ENCODE measurements at regions not wholly inside any gene's neighbourhood (a gene's known extent, or its start where the extent isn't known, plus 50 kb on each side); places are given as distances from the start of the nearest gene placed in this dataset.
A peak's percentile ranks its signal among the peaks of the same experiment; 100 is the strongest.

- no peak overlapping the region for H3K4me3 ChIP-seq (ENCODE audit: control insufficient read depth, low read depth, low read length)
- TF ChIP-seq, protein P1, sequence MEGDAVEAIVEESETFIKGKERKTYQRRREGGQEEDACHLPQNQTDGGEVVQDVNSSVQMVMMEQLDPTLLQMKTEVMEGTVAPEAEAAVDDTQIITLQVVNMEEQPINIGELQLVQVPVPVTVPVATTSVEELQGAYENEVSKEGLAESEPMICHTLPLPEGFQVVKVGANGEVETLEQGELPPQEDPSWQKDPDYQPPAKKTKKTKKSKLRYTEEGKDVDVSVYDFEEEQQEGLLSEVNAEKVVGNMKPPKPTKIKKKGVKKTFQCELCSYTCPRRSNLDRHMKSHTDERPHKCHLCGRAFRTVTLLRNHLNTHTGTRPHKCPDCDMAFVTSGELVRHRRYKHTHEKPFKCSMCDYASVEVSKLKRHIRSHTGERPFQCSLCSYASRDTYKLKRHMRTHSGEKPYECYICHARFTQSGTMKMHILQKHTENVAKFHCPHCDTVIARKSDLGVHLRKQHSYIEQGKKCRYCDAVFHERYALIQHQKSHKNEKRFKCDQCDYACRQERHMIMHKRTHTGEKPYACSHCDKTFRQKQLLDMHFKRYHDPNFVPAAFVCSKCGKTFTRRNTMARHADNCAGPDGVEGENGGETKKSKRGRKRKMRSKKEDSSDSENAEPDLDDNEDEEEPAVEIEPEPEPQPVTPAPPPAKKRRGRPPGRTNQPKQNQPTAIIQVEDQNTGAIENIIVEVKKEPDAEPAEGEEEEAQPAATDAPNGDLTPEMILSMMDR (conservative IDR thresholded peaks at IDR 0.05; ENCODE audit: control insufficient read depth, insufficient read depth, low read depth, low read length), result no peak
- peak; percentile 78 for DNase-seq (ENCODE audit: low read depth)
These were observed 51.7 kb upstream of the RTL1 start for GRCh38 chr14:100955201-100955600.

DNA sequence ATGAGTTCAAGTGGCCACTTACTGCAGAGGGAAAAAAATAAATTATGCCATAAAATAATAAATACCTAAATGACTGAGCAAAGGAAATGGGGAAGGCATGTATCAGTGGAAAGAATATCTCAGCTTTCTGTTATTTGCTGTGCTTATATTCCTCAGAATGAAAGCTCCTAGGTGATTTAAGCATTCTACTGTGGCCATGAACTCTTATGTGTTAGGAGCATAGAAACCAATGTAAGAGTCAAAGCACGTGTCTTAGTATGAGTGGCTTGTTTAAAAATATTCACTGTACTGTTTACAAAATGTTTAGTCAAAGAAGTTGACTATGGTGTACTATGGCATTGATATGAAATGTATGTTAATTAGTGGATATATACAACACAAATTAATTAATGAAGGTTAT is 59.0 kb upstream of the RTL1 start:
- TF ChIP-seq, protein P1 (conservative IDR thresholded peaks at IDR 0.05; ENCODE audit: control insufficient read depth, insufficient read depth, low read depth, low read length), result no peak
- no peak overlapping the region for H3K4me3 ChIP-seq (ENCODE audit: control insufficient read depth, low read depth, low read length)
- no peak for DNase-seq (ENCODE audit: low read depth)

DNA sequence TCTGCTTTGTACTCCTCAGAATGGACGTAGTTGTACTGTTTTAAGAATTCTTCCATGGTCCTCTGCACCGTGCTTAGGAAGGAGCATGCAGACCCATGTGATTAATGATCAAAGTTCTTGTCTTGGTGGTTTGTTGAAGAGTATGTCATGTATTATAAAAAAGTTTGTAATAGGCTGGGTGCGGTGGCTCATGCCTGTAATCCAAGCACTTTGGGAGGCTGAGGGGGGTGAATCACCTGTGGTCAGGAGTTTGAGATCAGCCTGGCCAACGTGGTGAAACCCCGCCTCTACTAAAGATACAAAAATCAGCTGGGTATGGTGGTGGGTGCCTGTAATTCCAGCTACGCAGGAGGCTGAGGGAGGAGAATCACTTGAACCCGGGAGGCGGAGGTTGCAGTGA is 61.8 kb upstream of the RTL1 start:
- TF ChIP-seq, protein P1 (conservative IDR thresholded peaks at IDR 0.05; ENCODE audit: control insufficient read depth, insufficient read depth, low read depth, low read length), result no peak
- no peak overlapping the region for H3K4me3 ChIP-seq (ENCODE audit: control insufficient read depth, low read depth, low read length)
- DNase-seq (ENCODE audit: low read depth), result no peak

DNA sequence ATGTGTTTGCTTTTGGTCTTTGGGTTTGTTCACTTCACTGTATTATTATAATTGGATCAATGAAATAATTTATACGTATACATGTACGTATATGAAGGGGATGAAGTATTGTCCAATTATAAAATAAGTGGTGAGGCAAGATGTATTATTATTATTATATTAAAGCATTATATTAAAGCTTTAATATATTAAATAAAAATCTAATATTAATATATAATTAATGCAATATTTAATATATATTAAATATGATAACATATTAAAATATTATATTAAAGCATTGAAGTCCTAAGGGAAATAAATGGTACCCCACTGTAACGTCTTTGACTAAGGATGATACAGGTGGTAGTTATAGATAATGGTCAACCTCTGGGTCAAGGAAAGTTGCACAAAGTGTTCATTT is 63.7 kb upstream of the RTL1 start:
- H3K4me3 ChIP-seq (ENCODE audit: control insufficient read depth, low read depth, low read length), result no peak overlapping the region
- no peak for DNase-seq (ENCODE audit: low read depth)
- TF ChIP-seq, protein P1 (conservative IDR thresholded peaks at IDR 0.05; ENCODE audit: control insufficient read depth, insufficient read depth, low read depth, low read length), result no peak

DNA sequence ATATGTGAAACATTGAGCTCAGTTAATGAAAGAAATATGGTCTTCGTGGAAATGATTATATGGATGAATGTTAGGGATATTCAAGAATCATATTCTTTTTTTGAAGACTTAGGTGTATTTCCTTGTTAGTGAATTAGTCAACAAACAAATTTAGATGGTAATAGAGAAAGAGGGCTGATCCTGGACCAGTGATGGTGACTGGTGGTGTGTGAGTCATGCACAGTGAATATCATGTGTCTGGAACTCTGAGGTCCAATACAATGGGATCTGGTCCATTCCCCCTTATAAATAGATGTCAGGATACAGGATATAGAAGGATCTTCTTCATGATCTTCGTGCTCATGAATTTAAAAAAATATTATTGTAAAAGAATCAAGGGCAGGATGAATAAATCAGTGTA is 64.4 kb upstream of the RTL1 start:
- TF ChIP-seq, protein P1 (conservative IDR thresholded peaks at IDR 0.05; ENCODE audit: control insufficient read depth, insufficient read depth, low read depth, low read length), result no peak
- H3K4me3 ChIP-seq (ENCODE audit: control insufficient read depth, low read depth, low read length), result no peak overlapping the region
- DNase-seq (ENCODE audit: low read depth), result peak; percentile 38

GRCh38 chr14:100972118-100972897 is 68.8 kb upstream of the RTL1 start:
- no peak overlapping the region for H3K4me3 ChIP-seq (ENCODE audit: control insufficient read depth, low read depth, low read length)
- DNase-seq (ENCODE audit: low read depth), result peak; percentile 82
- TF ChIP-seq, protein P1 (conservative IDR thresholded peaks at IDR 0.05; ENCODE audit: control insufficient read depth, insufficient read depth, low read depth, low read length), result no peak
